MV-4-11 (cell line): ENCODE measurements at regions not wholly inside any gene's neighbourhood (a gene's known extent, or its start where the extent isn't known, plus 50 kb on each side); places are given as distances from the start of the nearest gene placed in this dataset.
A peak's percentile ranks its signal among the peaks of the same experiment; 100 is the strongest.

ENCODE experiments used
- DNase-seq: peaks from one replicate; lab custom pipeline; 2025; lab: John Stamatoyannopoulos, UW

GRCh38 chr5:61652916-61653315 is 320.9 kb downstream of the ZSWIM6 start:
- DNase-seq, result no peak

GRCh38 chr5:61653807-61654580 is 321.9 kb downstream of the ZSWIM6 start:
- no peak for DNase-seq

- no peak for DNase-seq
Measured at GRCh38 chr5:61654876-61655275, 322.8 kb downstream of the ZSWIM6 start.

- no peak for DNase-seq
Measured at GRCh38 chr5:61657010-61657409, 325.0 kb downstream of the ZSWIM6 start.

GRCh38 chr5:61657686-61658085 is 325.6 kb downstream of the ZSWIM6 start:
- DNase-seq, result no peak

GRCh38 chr5:61658592-61659008 is 326.5 kb downstream of the ZSWIM6 start:
- DNase-seq, result peak; percentile 21

- DNase-seq, result no peak
Measured at GRCh38 chr5:61659221-61659696, 327.2 kb downstream of the ZSWIM6 start.

- no peak for DNase-seq
Measured at GRCh38 chr5:61662670-61663069, 330.6 kb downstream of the ZSWIM6 start.

DNA sequence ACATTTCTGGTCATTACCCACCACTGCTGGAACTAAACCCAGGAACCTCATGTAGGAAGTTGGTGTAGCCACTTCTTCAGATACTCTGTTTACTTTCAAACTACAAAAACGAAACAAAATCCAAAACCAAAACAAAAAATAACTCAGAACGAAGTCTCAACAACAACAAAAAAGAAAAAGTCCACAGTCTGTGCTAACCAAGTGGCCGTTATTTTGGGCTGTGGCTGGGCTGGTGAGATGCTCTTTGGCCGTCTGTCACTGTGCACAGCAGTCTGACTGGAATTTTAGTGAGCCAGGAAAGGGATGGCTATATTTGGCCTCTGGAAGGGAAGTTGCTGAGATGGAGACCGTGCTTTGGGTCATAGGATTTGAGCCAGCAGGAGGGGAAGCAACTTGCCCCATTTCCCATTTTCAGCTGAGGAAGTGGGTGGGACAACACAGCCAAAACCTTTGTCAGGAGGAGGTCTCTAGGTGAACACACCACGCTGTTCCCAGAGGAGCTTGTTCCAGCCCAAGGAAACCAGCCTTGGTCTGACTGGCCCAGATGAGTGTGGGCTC is 334.1 kb downstream of the ZSWIM6 start:
- no peak for DNase-seq

GRCh38 chr5:61667525-61668218 is 335.6 kb downstream of the ZSWIM6 start:
- no peak for DNase-seq

- no peak for DNase-seq
Measured at GRCh38 chr5:61669531-61669930, 337.5 kb downstream of the ZSWIM6 start.

GRCh38 chr5:61670941-61671340 is 338.9 kb downstream of the ZSWIM6 start:
- no peak for DNase-seq

DNA sequence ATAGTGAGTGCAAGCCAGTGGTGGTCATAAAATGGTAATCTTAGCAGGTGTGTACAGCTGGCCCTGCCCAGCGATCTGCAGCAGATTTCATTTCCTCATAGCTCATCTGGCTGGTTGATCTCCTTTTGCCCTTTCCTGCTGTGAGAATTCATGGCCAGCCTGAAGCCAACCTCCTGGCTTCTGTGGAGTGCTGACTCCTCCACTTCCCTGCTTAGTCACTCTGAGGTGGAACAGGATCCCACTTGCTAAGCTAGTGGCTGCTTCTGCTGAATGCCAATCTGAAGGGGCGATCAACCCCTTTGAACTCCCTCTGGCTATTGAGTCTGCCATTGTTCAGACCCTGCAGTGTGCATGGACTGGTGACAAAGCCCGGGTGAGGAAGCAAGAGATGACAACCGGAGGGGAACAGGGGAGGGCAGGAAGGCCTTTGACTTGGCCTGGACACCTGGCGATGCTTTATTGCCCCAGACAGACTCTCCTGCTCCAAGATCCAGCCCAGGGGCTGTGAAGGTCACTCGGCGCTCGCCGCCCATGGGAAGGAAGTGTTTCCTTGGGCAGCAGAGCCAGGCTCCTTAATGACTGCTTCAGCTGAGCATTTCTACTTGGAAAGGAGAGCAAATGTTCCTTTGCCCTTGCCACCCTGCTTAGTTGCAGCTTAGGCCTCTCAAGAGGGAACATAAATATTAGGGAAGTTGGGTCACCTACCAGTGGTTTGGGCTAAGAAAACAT is 341.1 kb downstream of the ZSWIM6 start:
- no peak for DNase-seq

GRCh38 chr5:61674378-61674777 is 342.3 kb downstream of the ZSWIM6 start:
- no peak for DNase-seq

- DNase-seq, result no peak
Measured at GRCh38 chr5:61675015-61675692, 343.1 kb downstream of the ZSWIM6 start.

GRCh38 chr5:61677220-61677619 is 345.2 kb downstream of the ZSWIM6 start:
- no peak for DNase-seq

GRCh38 chr5:61678966-61679365 is 346.9 kb downstream of the ZSWIM6 start:
- no peak for DNase-seq

GRCh38 chr5:61679562-61679961 is 347.5 kb downstream of the ZSWIM6 start:
- no peak for DNase-seq

- no peak for DNase-seq
Measured at GRCh38 chr5:61680247-61680646, 348.2 kb downstream of the ZSWIM6 start.

- DNase-seq, result no peak
Measured at GRCh38 chr5:61683148-61683547, 351.1 kb downstream of the ZSWIM6 start.

- no peak for DNase-seq
Measured at GRCh38 chr5:61683926-61684325, 351.9 kb downstream of the ZSWIM6 start.
